Inflammatory macrophage (primary cell): ENCODE measurements at regions not wholly inside any gene's neighbourhood (a gene's known extent, or its start where the extent isn't known, plus 50 kb on each side); places are given as distances from the start of the nearest gene placed in this dataset.
"Not testable (repeated sequence)": the region's sequence is repeated elsewhere in the genome, so short reads cannot be mapped to it uniquely, and the experiment has no call there.

ENCODE experiments used
- DNase-seq, 2 donors: peaks; one replicate each; pipeline ENCODE4 v3.0.0-alpha.2; 2020 to 2022

DNA sequence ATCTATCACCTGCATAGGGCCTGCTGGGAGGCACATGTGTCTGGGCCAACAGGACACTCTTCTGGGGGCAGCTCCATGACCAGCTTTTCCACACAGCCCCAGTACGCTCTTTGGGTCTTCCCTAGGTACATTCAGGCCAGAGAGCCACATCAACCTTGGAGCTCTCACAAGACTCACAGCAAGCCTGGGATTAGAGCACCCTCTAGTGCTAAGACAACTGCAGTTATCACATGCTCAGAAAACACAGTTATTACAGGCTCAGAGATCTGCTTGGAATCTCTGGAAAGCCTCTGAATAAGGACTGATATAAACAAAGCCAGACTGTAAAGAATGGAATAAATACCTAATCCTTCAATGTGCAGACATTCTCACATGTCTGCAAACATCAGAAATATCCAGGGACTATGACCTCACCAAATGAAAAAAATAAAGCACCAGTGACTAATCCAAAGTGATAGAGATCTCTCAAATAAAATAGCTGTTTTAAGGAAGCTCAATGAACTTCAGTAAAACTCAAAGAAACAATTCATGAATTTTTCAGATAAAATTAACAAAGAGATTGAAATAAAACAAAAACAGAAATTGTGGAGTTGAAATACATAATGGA, 563.9 kb upstream of the NR5A2 start:
- DNase-seq: peak; percentile 51 to 59

DNA sequence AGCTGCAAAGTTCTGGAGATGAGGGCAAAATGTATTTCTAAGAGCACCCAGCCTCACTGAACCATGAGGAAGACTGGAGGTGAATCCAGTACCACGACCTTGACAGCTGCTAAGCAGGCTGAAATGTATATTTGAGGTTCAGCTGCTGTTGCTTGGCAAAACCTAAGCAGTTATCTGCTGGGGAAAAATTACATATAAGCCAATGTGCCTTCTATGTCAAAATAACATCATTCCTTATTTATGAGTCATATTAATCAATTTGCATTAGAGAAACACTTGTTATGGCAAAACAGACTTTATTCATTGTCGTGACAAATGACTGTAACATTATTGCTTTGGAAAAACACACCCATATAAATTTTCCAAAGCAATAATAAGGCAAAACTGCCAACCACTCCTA, 560.5 kb upstream of the NR5A2 start:
- no peak for DNase-seq

DNA sequence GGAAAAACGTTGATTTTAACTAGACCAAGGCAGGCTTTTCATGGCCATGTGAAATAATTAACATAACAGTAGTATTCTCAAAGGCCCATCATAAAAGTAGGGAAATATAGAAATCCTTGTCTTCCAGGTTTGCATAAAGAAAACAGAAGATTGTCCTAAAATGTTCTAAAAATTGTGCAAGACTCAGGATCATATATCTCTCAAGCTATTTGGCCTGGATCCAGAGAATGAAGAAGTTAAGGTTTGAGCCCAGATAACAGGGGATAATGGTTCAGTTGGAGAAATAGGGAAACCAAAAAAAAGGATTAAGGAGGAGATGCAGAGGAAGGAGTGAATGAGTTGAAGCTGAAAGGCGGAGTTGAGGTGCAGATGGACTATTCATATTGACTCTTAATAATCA, 555.5 kb upstream of the NR5A2 start:
- no peak for DNase-seq

DNA sequence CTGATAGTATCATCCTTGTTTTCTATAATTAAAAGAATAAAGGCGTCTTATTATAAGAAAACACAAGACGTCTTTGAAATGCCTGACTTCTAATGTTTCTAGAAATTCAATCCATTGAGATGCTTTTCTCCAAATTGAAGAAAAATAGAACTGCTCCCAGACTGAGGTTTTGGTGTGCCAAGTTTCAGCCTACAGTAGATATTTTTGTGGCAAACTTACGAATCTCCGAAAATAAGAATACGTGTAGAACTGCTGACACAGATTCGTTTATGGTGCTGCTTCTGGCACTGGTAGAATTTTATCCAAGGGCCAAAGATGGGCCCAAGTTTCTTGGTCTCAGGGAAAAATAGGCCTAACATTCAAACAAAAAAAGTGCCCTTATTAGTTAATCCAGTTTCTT, 554.5 kb upstream of the NR5A2 start:
- no peak for DNase-seq

DNA sequence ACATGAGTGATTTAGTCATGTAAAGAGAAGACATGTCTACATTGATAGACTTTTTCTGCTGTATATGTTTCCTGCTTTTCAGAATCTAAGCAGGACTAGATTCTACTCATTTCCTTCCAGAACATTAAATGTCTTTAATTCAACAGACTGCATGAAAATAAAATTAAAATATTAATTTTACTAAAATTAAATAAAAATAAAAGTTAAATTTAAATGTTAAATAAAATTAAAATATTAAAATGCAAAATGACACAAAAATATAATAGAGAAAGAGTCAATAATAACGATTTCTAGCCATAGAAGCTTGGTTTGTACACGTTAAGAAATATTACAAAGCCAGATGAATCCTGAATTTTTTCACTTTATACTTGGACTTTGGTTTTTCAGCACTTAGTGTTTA, 552.8 kb upstream of the NR5A2 start:
- no peak for DNase-seq

DNA sequence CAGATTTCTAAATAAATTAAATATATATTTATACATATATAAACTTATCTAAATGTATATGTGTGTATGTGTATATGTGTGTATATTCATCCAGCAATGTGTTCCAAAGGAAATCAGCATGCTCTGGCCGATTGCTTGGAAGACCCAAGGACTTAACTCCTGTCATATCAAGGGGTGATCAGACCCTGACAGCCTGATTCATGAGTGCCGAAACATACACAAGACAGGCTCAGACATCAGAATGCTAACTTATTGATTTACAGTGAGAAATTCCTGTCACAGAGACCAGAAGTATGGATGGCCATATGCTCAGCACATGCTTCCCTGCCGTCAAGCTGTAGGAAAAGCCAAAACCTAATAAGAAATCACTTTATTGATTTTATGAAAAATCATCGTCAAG, 545.1 kb upstream of the NR5A2 start:
- DNase-seq: no peak

DNA sequence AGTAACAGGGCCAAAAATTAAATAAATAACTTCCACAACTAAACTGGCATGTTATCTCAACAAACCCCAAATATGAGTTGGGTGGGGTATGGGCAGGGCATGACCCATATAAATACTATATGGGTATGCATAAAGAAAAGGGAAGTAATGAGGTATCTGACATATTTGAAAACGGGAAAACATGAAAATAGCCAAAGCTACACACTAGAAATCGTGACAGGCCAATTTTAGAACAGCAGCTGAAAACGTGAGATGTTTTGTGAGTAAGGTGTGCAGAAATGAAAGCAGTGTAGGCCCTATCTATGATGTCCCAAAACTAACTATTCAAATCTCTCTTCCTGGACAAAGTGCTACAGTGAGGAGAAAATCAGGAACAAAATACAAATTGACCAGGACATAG, 537.9 kb upstream of the NR5A2 start:
- no peak for DNase-seq

DNA sequence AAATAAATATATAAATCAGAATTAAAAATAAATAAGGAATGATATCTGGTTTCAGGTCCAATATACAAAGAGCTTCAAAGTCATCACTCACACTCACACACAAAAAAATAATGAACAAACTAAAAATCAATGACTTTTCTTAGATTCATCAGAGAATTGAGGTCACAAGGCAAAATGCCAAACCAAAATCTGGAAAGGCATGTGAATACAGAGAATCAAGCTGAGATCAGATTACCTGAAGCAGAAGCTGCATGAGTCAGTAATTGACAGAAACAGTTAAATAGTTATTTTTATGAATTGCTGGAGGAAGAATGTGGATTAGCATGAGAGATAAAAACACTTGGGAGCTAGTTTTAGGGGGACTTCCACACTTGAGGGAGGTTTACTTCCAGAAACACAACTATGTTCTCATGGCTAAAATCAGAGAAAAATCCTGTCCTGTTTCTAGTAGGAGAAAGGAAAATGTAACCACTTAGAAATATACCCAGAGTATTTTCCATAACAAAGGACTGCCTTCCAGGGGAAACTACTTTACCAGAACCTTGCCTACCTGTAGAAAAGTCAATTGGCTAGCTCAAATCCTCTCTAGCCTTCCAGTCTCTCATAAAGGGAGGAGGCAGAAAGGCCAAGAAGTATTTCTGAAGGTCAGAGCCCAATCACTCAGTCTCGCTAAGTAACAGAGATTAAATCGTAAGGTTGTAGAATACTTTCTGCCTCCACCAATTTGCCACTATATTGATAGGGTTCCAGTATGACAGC, 536.6 kb upstream of the NR5A2 start:
- no peak for DNase-seq

DNA sequence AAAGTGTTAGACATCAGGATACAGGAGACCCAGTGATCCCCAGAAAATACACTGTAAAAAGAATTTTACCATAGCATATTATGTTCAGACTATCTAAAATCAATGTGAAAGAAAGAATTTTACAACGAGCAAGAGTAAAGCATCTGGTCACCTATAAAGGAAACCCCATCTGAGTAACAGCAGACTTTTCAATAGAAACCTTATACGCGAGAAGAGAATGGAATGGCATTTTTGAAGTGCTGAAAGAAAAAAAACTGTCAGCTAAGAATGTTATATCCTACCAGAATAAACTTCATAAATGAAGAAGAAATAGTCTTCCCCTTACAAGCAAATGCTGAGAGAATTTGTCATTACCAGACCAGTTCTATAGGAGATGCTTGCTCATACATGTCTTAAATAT, 532.1 kb upstream of the NR5A2 start:
- DNase-seq: no peak

DNA sequence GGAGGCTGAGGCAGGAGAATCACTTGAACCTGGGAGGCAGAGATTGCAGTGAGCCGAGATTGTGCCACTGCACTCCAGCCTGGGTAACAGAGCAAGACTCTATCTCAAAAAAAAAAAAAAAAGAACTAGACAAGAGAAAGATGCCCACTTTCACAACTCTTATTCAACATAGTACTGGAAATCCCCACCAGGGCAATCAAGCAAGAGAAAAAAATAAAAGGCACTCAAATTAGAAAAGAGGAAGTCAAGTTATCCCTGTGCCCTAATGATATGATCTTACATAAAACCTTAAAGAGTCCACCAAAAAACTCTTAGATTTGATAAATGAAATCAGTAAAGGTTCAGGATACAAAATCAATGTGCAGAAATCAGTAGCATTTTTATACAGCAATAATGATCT, 528.7 kb upstream of the NR5A2 start:
- peak; percentile 12 to 31 for DNase-seq

DNA sequence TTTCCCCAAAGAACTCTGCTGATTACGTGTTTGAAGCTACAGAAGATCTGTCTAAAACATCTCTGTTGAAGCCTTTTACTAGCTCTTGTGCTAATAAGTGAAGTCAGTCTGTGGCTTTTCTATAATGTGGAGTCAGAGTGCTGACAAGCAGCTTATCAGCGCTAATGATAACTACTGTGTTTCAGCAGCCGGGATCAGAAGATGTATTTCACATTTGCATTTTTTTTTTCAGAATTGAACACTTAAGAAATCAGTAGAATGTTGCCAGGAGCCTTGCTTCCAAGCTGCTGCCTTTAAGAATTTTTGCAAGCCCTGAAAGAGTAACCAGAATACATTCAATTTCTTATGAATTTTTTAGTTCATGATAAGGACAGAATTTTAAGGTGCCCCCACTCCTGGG, 519.4 kb upstream of the NR5A2 start:
- no peak for DNase-seq

DNA sequence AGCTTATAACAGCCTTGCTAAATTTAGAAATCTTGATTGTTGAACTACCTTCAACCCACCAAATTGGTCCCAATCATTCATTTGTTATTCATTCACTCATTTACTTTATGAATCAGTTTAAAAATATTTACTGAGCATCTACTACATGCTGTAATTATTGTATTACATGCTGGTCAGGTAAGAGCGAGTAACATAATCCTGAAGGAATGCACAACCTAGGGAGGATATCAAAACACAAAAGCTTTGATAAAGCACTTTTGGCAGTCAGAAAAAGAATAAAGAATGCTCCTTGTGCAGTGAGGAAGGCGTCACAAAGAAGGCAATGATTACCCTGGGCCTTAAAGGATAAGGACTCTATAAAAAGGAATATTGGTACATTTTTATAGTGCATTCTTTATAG, 518.9 kb upstream of the NR5A2 start:
- no peak for DNase-seq

DNA sequence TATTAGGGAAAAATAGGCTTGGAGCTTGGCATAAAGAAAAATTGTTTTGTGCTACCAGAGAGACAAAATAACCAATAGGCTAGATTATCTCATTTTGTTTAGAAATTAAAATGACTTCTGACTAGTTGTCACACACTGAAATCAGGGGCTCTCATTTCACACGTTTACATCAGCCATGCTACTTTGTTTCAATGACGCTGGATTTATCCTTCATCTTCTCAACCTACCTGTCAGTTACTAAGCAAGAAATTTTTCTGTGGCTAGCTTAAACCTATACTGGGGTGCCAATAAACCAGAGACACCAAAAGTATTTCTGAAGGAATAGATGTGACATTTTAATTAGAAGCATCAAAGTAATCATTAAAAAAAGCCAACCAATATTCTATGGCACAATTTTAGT, 518.1 kb upstream of the NR5A2 start:
- no peak for DNase-seq

DNA sequence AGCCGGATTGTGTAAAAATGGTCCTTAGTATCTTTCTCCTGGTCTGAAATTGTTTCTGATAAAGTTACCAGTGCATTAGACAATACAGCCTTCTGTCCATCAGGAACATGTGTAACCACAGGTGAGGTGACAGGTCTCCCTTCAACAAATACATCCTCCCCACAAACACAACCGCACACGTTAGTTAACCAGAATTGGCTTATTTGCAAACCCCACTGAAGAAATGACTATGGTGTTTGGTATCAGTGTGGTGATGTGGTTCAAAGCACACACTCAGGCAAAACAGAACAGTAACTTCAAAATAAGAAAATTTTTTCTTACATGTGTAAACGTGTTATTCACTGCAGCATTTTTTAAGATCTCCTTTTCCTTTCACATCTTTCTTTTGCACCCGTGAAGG, 517.2 kb upstream of the NR5A2 start:
- no peak for DNase-seq

DNA sequence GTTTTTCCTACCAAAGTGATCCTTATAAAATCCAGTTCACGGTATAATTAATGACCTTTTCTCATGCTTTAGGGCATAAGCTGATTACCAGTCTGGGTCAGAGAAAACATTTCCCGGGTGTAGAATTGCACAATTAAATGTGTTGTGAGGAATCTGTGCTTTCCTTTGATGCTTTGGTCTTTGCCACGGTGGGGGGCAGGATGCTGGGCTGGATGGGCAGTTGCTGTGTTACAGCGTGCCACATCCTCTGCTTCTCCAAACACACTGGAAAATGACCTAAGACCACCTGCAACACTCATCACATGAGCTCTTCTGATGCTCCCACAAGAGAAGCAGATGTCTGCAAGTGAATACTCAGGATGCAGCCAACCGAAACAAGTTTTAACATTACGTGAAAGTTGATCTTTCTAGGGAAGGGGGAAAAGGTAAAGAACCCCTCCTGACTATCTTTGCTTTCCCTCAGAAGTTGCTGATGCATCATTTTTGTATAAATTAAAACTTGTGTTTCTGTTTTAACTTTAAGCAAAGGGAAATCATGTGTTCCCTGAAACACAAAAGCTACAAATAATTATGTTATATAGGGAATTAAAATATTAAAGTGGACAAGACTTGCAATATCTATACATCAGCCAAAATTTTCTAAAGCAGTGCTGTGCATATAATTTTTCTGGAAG, 515.3 kb upstream of the NR5A2 start:
- DNase-seq: no peak

DNA sequence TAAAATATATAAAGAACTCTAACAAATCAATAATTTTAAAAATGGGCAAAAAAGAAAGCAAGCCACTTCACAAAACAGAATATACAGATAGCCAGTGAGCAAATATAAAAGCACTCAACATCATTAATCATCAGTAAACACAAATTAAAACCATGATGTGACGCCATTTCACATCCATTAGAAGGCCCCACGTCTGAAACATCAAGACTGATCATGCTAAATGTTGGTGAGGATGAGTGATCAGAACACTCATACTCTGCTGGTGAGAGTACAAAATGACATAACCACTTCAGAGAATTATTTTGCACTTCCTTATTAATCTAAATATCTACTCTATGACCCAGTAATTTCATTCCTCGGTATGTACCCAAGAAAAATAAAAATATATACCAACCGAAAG, 512.2 kb upstream of the NR5A2 start:
- no peak for DNase-seq

DNA sequence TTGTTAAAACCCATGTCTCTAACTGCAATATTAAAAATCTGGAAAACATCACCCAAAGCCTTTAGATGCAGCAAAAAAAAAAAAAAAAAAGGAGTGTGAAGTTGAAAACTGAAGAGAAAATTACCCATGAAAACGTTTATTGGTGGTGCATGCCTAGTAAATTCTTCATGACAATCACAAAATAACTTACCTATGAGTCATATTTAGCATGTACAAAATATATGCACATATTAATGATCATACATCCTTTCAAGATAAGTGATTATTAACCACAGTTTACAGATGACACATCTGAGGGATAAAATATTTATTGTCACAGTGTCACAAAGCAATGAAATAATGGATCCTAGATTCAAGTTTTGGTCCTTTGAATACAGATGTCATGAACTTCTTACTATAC, 505.2 kb upstream of the NR5A2 start:
- DNase-seq: no peak

DNA sequence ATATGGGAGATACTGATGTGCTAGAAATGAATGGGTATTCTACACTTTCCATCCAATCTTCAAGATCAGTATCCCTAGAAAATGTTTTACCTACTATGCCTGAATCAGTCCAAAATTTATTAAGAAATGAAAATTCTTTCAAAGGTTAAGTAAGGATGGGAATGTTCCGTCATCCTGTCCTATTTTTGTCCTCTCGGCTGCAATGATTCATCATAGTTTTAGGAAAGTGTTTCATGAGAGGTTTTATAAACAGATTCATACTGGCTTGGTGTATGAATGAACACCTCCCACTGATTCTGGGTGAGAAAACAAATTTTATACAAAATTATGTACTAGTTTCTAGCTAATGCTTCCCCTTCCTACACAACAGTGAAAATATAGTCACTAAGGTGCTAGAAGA, 504.6 kb upstream of the NR5A2 start:
- no peak for DNase-seq

DNA sequence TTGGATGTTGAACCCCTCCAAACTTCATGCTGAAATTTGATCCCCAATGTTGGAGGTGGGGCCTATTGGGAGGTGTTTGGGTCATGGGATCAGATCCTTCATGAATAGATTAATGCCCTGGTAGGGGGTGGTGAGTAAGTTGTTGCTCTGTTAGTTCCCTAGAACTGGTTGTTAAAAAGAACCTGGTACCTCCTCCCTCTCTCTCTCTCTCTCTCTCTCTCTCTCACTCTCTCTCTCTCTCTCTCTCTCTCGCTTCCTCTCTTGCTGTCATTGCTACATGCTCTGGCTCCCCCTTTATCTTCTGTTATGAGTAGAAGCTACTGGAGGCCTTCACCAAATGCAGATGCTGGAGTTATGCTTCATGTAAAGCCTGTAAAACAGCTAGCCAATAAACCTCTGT, 498.2 kb upstream of the NR5A2 start:
- no peak for DNase-seq

DNA sequence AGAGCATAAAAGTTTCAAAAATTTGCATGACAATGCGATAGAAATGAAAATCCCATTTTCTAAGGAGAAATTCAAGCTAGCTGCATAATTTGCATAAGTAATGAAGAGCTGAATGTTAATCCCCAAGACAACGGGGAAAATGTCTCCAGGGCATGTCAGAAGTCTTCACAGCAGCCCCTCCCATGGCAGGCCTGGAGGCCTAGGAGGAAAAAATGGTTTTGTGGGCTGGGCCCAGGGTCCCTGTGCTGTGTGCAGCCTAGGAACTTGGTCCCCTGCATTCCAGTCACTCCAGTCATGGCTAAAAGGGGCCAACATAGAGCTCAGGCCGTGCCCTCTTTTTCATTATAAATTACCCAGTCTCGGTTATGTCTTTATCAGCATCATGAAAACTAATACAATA, 494.1 kb upstream of the NR5A2 start:
- not testable (repeated sequence) for DNase-seq

DNA sequence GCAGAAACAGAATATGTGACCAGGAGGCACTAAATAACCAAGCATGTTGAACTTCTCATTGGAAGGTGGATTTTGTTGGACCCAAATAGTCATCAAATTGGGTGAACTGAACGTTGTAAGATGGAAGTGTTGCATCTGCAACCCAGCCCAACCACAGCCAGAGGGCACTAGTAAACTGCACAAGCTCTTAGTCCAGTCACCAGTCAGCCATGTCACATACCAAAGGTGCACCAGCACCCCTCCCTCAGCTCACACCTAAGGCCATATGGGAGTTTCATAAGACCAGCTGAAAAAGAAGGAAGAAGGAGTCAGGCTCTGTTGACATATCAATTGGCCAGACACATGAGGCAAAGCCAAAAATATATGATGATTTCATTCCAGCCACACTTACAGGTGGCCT, 481.7 kb upstream of the NR5A2 start:
- DNase-seq: peak in 1 of 2 donors; percentile 1

DNA sequence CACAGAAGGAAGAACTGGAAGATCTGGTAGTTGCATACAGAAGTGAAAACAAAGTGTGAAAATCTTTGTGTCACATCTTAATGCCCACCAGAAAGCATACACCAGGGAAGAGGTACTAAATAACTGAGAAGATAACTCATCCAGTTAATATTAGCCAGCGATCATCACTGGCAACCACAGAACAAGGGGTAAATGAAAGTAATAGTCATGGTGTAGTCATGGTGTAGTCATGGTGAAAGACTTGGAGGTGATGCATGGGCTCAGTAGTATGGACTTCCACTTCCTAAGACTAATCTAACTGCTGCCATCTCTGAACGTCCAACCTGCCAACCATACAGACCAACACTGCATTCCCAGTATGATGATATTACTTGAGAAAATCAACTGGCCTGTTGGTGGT, 481.2 kb upstream of the NR5A2 start:
- no peak for DNase-seq

DNA sequence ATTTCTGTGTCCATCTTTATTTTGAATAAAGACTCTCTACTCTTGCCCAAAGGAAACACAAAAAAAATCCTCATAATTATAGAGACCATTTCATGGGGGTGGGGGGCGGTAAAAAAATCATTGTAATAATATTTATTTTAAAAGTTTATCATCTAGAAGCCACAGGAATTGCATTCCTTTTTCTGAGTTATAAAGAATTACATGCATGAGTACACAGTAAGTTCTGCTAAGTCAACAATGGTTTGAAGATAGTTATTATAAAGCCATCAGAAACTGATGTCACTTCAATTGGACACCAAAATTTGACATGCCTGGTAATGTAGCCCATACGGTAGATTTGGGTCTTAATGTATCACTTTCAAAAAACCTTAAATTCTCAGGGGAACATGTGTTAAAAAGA, 478.1 kb upstream of the NR5A2 start:
- DNase-seq: no peak
